ENCODE measurements at regions not wholly inside any gene's neighbourhood (a gene's known extent, or its start where the extent isn't known, plus 50 kb on each side); places are given as distances from the start of the nearest gene placed in this dataset.

GRCh38 chr5:98470747-98471146 lies 302.7 kb upstream of the RGMB start (continued):
- TF ChIP-seq ZNF544 (tag by site-specific recombination; IDR thresholded peaks at IDR 0.05) (no peak), ZFP41 (tag by site-specific recombination; IDR thresholded peaks at IDR 0.05; ENCODE audit: borderline replicate concordance) (no peak), ZNF23 (tag by site-specific recombination; IDR thresholded peaks at IDR 0.05; ENCODE audit: borderline replicate concordance) (no peak), OSR2 (tag by site-specific recombination; IDR thresholded peaks at IDR 0.05) (no peak), ZIC2 (tag by site-specific recombination; IDR thresholded peaks at IDR 0.05) (no peak), HOXD13 (CRISPR knock-in tag; IDR thresholded peaks at IDR 0.05; ENCODE audit: borderline replicate concordance) (no peak), ZNF704 (tag by site-specific recombination; IDR thresholded peaks at IDR 0.05) (no peak)

GRCh38 chr5:98471458-98471857 lies 302.0 kb upstream of the RGMB start:
- Histone ChIP-seq H3K9me3 (ENCODE audit: control insufficient read depth, insufficient read depth, low read depth, low read length) (no peaks in the 10 kb centered on the region), H3K27ac (ENCODE audit: extremely low read depth, low read depth, low read length) (no peak overlapping the region), H3K36me3 (ENCODE audit: control insufficient read depth in 2 of 2, insufficient read depth in 1 of 2, low read length in 2 of 2) (no peaks in the 10 kb centered on the region), H3K4me3 (ENCODE audit: low read depth, low read length) (no peak overlapping the region), H3K4me1 (ENCODE audit: control insufficient read depth, insufficient read depth, low read length) (no peaks in the 10 kb centered on the region)
- CTCF ChIA-PET, result no interaction called here
- POLR2A ChIA-PET, result no interaction called here
- no peak for TF ChIP-seq PRDM2 (tag by site-specific recombination; IDR thresholded peaks at IDR 0.05; ENCODE audit: borderline replicate concordance)
- TF ChIP-seq ZNF202 (tag by site-specific recombination; IDR thresholded peaks at IDR 0.05; ENCODE audit: borderline replicate concordance), result no peak
- no peak for TF ChIP-seq ZNF214 (tag by site-specific recombination; IDR thresholded peaks at IDR 0.05; ENCODE audit: borderline replicate concordance)
- no peak for TF ChIP-seq ZNF585B (tag by site-specific recombination; IDR thresholded peaks at IDR 0.05)
- no peak for TF ChIP-seq ZNF132 (tag by site-specific recombination; IDR thresholded peaks at IDR 0.05; ENCODE audit: borderline replicate concordance)
- TF ChIP-seq ZNF677 (tag by site-specific recombination; IDR thresholded peaks at IDR 0.05), result no peak
- TF ChIP-seq ZBTB11 (tag by site-specific recombination; conservative IDR thresholded peaks at IDR 0.05; ENCODE audit: low read depth), result no peak
- no peak for TF ChIP-seq ZNF548 (tag by site-specific recombination; IDR thresholded peaks at IDR 0.05)
- no peak for TF ChIP-seq CTCF (tag by site-specific recombination; IDR thresholded peaks at IDR 0.05)
- no peak for TF ChIP-seq PRDM6 (tag by site-specific recombination; IDR thresholded peaks at IDR 0.05)
- no peak for TF ChIP-seq ZNF624 (tag by site-specific recombination; IDR thresholded peaks at IDR 0.05)
- no peak for TF ChIP-seq FEZF1 (tag by site-specific recombination; IDR thresholded peaks at IDR 0.05)
- no peak for TF ChIP-seq ZNF26 (tag by site-specific recombination; IDR thresholded peaks at IDR 0.05)
- TF ChIP-seq ZNF596 (tag by site-specific recombination; IDR thresholded peaks at IDR 0.05), result no peak
- no peak for TF ChIP-seq ZNF175 (tag by site-specific recombination; IDR thresholded peaks at IDR 0.05)
